Uterus (tissue), 2 donors: ENCODE measurements at regions not wholly inside any gene's neighbourhood (a gene's known extent, or its start where the extent isn't known, plus 50 kb on each side); places are given as distances from the start of the nearest gene placed in this dataset.

Source experiments
- POLR2A ChIP-seq, 2 donors: fragments of 450-650 bp; IDR thresholded peaks; one replicate each; pipeline ENCODE4 v1.6.1; 2016; ENCODE audit warnings: antibody characterized with exemption in 2 of 2, mild to moderate bottlenecking in 1 of 2, moderate library complexity in 1 of 2
- TF ChIP-seq, protein P1 (sequence below), 4 experiments: fragments of 200-600 bp in 2 of 4; fragments of 450-650 bp in 2 of 4; sonication (generic) in 2 of 4; IDR thresholded peaks; one replicate each; pipeline ENCODE4 v1.5.1; 2016 to 2019; ENCODE audit warnings: antibody characterized with exemption in 4 of 4, mild to moderate bottlenecking in 2 of 4, moderate library complexity in 1 of 4

DNA sequence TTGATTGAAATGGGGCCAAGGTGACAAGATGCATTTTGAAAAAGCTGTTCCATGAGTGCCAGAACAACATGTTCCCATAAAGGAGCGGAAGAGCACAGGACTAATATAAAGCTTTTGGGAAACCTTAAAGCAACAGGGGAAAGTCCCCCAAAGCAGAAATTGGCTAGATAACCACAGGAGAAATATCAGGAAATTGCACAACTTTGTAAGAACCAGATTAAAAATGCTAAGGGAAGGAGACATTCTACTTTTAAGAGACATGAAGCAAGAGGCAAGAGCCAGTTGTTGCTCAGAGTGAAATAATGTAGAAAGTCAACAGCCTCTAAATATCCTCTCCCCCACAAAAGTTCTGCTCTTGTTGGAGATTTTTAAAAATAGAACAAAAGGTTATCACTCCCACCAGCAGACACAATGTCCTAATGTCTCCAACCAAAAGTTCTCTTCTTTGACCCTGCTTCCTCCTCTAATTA, 85.2 kb upstream of the LNX1 start:
- TF ChIP-seq, protein P1, sequence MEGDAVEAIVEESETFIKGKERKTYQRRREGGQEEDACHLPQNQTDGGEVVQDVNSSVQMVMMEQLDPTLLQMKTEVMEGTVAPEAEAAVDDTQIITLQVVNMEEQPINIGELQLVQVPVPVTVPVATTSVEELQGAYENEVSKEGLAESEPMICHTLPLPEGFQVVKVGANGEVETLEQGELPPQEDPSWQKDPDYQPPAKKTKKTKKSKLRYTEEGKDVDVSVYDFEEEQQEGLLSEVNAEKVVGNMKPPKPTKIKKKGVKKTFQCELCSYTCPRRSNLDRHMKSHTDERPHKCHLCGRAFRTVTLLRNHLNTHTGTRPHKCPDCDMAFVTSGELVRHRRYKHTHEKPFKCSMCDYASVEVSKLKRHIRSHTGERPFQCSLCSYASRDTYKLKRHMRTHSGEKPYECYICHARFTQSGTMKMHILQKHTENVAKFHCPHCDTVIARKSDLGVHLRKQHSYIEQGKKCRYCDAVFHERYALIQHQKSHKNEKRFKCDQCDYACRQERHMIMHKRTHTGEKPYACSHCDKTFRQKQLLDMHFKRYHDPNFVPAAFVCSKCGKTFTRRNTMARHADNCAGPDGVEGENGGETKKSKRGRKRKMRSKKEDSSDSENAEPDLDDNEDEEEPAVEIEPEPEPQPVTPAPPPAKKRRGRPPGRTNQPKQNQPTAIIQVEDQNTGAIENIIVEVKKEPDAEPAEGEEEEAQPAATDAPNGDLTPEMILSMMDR (IDR thresholded peaks at IDR 0.05): no peak
- no peak for TF ChIP-seq POLR2A (IDR thresholded peaks at IDR 0.05)
